Activated T-cell treated with anti-CD3 and anti-CD28 coated beads, Interleukin-2, amount 50 U/mL, for 48 hours (primary cell): ENCODE measurements at regions not wholly inside any gene's neighbourhood (a gene's known extent, or its start where the extent isn't known, plus 50 kb on each side); places are given as distances from the start of the nearest gene placed in this dataset.

Source experiments
- DNase-seq, 2 experiments: peaks; one replicate each; pipeline ENCODE4 v3.0.0-alpha.2; 2020

- no peak for DNase-seq
These were observed 64.6 kb upstream of the KLF9 start for GRCh38 chr9:70478963-70479641.

DNA sequence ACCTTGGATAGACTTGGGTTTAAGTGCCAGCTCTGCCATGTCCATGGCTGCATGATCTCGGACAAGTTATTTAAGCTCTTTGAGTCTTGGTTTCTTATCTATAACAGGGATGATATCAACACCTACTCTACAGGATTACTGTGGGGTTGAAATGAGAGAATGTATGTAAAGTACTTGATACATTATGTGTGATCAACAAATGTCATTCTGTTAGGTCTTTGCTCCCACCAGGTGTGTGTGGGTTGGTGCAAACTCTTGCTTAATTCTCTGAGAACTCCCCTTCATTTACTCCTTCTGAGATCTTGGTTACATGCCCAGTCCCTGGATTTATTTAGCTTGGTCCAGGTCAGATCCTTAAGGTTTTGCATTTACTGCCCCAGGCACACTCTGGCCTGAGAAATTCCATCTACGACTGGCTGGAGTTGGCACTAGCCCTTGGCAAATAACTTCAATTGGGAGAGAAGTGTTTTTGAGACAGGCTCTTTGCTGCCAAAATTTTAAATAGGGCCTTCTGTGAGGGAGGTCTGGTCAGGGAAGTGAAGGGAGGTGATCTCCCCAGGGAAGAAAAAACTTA, 63.5 kb upstream of the KLF9 start:
- DNase-seq = no peak

GRCh38 chr9:70477146-70477745, 62.8 kb upstream of the KLF9 start:
- DNase-seq = no peak

DNA sequence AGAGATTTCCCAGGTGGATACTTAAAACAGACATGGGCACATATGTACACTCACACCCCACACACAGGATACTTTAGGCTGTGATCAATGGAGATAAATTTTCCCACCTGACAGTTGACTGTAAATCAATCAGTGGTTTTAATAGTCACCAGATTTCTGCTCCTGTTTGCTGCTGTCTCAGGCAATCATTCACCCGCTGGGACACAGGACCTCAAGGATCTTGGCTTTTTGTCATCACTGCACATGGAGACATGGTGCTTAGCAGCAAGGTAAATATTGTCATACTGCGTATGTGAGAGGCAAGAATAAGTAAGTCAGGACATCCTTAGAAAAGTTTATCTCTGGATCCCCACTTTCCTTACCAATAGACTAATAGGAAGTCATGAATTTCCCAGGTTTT, 60.8 kb upstream of the KLF9 start:
- DNase-seq = no peak

DNA sequence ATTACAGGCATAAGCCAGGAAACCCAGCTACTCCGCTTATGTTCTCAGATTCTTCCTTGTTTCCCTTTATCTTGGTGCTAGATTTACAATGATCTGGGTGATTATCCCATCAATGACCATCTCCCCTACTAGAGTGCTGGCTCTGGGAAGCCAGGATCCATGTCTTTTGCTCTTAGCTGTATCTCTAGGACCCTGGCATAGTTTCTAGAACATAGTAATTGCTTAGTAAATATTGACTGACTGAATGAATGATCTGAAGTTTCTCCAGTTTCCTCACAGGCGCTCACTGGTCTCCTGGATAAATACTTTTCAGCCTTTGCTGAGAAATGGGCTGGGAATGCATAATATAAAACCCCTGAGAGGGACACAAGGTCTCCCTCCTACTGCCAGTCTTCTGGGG, 60.0 kb upstream of the KLF9 start:
- DNase-seq = no peak

DNA sequence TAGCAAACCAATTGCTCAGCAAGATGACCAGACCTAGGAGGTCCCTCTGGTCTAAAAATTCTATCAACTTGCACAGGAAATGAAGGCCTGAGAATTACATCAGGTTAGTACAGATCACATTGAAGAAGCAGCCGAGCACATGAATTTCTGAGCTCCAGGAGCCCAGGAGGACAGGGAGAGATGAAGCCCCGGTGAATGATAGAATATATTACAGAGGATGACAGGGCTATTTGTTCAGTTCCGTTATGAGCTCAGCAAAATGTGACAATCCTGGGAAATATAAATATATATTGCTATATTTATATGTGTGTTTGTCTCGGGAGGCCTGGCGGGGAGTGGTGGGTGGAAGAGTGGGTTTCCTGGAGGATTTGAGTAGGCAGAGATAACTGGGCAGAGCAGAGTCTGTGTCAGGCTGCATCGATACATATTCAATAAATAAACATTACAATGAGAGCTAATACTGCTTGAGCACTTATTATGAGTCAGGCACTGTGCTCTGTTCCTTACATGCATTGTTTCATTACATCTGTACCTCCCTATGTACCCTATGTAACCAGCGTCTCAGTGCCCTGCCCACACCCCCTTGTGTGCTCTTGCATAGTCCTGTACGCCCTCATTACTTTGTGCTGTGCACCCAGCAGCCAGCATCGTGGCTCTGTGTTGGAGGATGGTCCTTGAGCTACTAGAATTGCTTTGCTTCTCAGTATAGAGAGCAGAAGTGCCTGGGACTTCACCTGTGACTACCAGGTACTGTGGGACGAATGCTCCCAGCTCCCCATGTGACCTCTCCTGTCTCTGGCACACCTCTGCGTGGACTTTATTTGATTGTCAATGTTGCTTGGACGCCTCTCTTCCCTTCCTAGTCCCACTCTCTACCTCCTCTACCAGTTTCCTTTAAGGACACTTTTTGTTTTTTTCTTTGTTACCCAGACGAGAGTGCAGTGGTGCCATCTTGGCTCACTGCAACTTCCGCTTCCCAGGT, 58.1 kb upstream of the KLF9 start:
- DNase-seq = no peak

DNA sequence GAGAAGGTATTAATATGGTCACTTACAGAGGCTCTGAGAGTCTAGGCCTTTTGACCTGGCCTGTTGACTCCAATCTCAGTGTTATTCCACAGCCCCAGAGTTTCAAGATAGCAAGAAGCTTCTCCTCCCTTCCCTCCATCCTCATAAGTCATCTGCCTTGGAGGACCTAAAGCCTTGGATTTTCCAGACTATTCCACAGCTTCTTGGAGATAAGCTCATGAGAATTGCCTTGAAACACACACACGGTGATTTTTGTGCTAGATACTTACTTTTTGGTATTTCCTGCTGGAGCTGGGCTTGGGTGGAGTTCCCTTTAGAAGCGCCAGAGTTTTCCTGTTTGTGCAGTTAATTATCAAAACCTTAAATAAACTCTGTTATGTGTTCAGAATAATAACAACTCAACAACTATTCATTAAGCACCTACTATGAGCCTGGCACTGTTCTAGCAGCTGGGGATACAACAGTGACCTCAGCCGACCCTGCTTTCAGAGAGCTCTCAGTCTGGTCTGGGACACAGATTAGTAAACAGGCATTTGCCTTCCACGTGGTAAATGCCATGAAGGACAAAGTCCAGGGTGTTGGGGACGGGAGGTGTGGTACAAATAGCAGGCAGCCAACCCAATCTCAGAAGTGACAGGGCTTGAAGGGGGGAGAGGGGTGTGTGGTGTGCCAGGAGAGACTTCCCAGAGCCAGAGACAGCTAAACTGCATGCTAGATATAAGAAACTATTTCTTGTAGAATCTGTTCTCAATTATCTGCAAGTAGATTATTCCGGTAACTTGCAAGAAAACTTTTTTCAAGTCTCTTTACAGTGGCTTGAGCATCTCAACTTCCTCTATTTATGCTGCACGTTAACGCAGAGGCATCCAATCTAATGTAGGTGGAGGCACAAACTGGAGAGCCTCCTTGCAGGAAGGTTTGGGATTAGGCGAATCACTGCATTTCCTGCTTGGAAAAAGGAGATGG, 55.9 kb upstream of the KLF9 start:
- DNase-seq = no peak

DNA sequence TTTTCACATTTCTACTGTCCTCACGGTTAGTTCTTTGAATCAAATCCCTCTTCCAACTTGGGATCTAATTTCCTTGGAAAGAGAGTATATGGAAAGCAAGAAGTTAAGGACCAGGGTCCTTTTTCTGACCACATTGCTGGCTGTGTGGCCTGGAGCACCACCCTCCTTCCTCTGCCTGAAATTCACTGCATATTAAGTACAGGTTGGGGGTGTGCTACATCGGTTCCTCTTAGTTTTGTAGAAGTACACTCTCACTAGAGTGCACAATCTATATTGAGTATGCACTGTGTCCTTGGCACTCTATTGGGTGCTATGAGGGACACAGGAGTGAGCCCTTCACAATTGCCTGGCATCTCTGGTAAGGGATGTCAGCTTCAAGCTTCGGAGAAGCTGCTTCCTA, 53.8 kb upstream of the KLF9 start:
- DNase-seq = no peak

- DNase-seq = peak; percentile 71 to 73
These were observed 52.6 kb upstream of the KLF9 start for GRCh38 chr9:70466976-70467561.

GRCh38 chr9:70465904-70466303, 51.4 kb upstream of the KLF9 start:
- no peak for DNase-seq

- DNase-seq = no peak
These were observed 50.9 kb upstream of the KLF9 start for GRCh38 chr9:70465398-70465797.
